ENCODE measurements at regions not wholly inside any gene's neighbourhood (a gene's known extent, or its start where the extent isn't known, plus 50 kb on each side); places are given as distances from the start of the nearest gene placed in this dataset.

DNA sequence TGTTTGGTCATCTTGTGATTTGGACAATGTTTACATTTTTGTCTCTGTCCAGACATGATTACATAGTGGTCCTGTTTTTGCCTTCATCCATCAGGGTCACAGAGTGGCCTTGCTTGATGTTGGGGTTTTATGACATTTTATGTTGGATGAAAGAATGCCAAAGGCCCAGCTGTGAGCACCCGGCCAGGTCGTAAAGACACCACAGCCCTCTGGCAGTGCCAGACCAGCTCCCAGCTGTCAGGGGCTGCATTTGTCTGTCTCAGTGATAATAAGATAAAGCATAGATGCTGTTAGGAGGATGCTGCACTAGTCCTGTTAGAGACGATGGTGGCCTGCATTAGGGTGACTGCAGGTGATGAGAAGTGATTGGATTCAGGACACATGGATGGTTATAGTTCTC lies 117.5 kb downstream of the FAM174B start:
- Histone ChIP-seq H3K27me3 (ENCODE audit: insufficient read depth) (no peaks in the 10 kb centered on the region), H3F3A (replicated peaks; ENCODE audit: low read depth) (no peaks in the 10 kb centered on the region), H3K9me2 (ENCODE audit: insufficient read depth) (peaks cover 5% of the 10 kb centered on the region; the same call in 1 of the 2 replicates), H3K4me1 (ENCODE audit: insufficient read depth) (no peaks in the 10 kb centered on the region), H3K4me2 (no peak overlapping the region), H2AFZ (no peak overlapping the region), H3K27ac (ENCODE audit: low read depth) (no peak overlapping the region), H3K79me2 (replicated peaks; ENCODE audit: insufficient read depth) (no peaks in the 10 kb centered on the region), H4K20me1 (replicated peaks; ENCODE audit: insufficient read depth) (no peaks in the 10 kb centered on the region), H3K4me3 (no peak overlapping the region), H3K36me3 (ENCODE audit: insufficient read depth) (no peaks in the 10 kb centered on the region)
- H3K4me1 Mint-ChIP-seq, result no peaks in the 10 kb centered on the region
- peaks cover 4% of the 10 kb centered on the region for H3K27me3 Mint-ChIP-seq (ENCODE audit: insufficient read depth, low read depth, poor library complexity)
- ATAC-seq (no peak), DNase-seq (ENCODE audit: low spot score) (no peak)
- H3K9me3 Mint-ChIP-seq, result peaks cover 28% of the 10 kb centered on the region
- peaks cover 16% of the 10 kb centered on the region for H3K36me3 Mint-ChIP-seq (ENCODE audit: low read depth)
- no peak overlapping the region for H3K4me3 Mint-ChIP-seq
- TF ChIP-seq, protein P1, sequence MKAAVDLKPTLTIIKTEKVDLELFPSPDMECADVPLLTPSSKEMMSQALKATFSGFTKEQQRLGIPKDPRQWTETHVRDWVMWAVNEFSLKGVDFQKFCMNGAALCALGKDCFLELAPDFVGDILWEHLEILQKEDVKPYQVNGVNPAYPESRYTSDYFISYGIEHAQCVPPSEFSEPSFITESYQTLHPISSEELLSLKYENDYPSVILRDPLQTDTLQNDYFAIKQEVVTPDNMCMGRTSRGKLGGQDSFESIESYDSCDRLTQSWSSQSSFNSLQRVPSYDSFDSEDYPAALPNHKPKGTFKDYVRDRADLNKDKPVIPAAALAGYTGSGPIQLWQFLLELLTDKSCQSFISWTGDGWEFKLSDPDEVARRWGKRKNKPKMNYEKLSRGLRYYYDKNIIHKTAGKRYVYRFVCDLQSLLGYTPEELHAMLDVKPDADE (IDR thresholded peaks at IDR 0.05), result no peak
- no peak for TF ChIP-seq EZH2phosphoT487 (IDR thresholded peaks at IDR 0.05; ENCODE audit: unreplicated experiment)
- TF ChIP-seq POLR2AphosphoS5 (IDR thresholded peaks at IDR 0.05; ENCODE audit: low read depth), result no peak
- TF ChIP-seq ZNF331 (CRISPR knock-in tag; IDR thresholded peaks at IDR 0.05; ENCODE audit: low read depth), result no peak
- TF ChIP-seq, protein P2, sequence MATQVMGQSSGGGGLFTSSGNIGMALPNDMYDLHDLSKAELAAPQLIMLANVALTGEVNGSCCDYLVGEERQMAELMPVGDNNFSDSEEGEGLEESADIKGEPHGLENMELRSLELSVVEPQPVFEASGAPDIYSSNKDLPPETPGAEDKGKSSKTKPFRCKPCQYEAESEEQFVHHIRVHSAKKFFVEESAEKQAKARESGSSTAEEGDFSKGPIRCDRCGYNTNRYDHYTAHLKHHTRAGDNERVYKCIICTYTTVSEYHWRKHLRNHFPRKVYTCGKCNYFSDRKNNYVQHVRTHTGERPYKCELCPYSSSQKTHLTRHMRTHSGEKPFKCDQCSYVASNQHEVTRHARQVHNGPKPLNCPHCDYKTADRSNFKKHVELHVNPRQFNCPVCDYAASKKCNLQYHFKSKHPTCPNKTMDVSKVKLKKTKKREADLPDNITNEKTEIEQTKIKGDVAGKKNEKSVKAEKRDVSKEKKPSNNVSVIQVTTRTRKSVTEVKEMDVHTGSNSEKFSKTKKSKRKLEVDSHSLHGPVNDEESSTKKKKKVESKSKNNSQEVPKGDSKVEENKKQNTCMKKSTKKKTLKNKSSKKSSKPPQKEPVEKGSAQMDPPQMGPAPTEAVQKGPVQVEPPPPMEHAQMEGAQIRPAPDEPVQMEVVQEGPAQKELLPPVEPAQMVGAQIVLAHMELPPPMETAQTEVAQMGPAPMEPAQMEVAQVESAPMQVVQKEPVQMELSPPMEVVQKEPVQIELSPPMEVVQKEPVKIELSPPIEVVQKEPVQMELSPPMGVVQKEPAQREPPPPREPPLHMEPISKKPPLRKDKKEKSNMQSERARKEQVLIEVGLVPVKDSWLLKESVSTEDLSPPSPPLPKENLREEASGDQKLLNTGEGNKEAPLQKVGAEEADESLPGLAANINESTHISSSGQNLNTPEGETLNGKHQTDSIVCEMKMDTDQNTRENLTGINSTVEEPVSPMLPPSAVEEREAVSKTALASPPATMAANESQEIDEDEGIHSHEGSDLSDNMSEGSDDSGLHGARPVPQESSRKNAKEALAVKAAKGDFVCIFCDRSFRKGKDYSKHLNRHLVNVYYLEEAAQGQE (IDR thresholded peaks at IDR 0.05; ENCODE audit: unreplicated experiment), result no peak
- TF ChIP-seq ZNF114 (CRISPR knock-in tag; IDR thresholded peaks at IDR 0.05), result no peak
- TF ChIP-seq STAT1 (IDR thresholded peaks at IDR 0.05; ENCODE audit: unreplicated experiment), result no peak
- TF ChIP-seq EZH2 (IDR thresholded peaks at IDR 0.05; ENCODE audit: low read depth, unreplicated experiment), result no peak
- TF ChIP-seq, protein P3, sequence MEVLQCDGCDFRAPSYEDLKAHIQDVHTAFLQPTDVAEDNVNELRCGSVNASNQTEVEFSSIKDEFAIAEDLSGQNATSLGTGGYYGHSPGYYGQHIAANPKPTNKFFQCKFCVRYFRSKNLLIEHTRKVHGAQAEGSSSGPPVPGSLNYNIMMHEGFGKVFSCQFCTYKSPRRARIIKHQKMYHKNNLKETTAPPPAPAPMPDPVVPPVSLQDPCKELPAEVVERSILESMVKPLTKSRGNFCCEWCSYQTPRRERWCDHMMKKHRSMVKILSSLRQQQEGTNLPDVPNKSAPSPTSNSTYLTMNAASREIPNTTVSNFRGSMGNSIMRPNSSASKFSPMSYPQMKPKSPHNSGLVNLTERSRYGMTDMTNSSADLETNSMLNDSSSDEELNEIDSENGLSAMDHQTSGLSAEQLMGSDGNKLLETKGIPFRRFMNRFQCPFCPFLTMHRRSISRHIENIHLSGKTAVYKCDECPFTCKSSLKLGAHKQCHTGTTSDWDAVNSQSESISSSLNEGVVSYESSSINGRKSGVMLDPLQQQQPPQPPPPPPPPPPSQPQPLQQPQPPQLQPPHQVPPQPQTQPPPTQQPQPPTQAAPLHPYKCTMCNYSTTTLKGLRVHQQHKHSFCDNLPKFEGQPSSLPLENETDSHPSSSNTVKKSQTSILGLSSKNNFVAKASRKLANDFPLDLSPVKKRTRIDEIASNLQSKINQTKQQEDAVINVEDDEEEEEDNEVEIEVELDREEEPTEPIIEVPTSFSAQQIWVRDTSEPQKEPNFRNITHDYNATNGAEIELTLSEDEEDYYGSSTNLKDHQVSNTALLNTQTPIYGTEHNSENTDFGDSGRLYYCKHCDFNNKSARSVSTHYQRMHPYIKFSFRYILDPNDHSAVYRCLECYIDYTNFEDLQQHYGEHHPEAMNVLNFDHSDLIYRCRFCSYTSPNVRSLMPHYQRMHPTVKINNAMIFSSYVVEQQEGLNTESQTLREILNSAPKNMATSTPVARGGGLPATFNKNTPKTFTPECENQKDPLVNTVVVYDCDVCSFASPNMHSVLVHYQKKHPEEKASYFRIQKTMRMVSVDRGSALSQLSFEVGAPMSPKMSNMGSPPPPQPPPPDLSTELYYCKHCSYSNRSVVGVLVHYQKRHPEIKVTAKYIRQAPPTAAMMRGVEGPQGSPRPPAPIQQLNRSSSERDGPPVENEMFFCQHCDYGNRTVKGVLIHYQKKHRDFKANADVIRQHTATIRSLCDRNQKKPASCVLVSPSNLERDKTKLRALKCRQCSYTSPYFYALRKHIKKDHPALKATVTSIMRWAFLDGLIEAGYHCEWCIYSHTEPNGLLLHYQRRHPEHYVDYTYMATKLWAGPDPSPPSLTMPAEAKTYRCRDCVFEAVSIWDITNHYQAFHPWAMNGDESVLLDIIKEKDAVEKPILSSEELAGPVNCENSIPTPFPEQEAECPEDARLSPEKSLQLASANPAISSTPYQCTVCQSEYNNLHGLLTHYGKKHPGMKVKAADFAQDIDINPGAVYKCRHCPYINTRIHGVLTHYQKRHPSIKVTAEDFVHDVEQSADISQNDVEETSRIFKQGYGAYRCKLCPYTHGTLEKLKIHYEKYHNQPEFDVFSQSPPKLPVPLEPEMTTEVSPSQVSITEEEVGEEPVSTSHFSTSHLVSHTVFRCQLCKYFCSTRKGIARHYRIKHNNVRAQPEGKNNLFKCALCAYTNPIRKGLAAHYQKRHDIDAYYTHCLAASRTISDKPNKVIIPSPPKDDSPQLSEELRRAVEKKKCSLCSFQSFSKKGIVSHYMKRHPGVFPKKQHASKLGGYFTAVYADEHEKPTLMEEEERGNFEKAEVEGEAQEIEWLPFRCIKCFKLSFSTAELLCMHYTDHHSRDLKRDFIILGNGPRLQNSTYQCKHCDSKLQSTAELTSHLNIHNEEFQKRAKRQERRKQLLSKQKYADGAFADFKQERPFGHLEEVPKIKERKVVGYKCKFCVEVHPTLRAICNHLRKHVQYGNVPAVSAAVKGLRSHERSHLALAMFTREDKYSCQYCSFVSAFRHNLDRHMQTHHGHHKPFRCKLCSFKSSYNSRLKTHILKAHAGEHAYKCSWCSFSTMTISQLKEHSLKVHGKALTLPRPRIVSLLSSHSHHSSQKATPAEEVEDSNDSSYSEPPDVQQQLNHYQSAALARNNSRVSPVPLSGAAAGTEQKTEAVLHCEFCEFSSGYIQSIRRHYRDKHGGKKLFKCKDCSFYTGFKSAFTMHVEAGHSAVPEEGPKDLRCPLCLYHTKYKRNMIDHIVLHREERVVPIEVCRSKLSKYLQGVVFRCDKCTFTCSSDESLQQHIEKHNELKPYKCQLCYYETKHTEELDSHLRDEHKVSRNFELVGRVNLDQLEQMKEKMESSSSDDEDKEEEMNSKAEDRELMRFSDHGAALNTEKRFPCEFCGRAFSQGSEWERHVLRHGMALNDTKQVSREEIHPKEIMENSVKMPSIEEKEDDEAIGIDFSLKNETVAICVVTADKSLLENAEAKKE (CRISPR knock-in tag; IDR thresholded peaks at IDR 0.05), result no peak
- TF ChIP-seq NANOG (IDR thresholded peaks at IDR 0.05; ENCODE audit: borderline replicate concordance), result no peak
- TF ChIP-seq CREB1 (CRISPR knock-in tag; IDR thresholded peaks at IDR 0.05; ENCODE audit: low read depth), result no peak
- TF ChIP-seq, protein P4, sequence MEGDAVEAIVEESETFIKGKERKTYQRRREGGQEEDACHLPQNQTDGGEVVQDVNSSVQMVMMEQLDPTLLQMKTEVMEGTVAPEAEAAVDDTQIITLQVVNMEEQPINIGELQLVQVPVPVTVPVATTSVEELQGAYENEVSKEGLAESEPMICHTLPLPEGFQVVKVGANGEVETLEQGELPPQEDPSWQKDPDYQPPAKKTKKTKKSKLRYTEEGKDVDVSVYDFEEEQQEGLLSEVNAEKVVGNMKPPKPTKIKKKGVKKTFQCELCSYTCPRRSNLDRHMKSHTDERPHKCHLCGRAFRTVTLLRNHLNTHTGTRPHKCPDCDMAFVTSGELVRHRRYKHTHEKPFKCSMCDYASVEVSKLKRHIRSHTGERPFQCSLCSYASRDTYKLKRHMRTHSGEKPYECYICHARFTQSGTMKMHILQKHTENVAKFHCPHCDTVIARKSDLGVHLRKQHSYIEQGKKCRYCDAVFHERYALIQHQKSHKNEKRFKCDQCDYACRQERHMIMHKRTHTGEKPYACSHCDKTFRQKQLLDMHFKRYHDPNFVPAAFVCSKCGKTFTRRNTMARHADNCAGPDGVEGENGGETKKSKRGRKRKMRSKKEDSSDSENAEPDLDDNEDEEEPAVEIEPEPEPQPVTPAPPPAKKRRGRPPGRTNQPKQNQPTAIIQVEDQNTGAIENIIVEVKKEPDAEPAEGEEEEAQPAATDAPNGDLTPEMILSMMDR (conservative IDR thresholded peaks at IDR 0.05; ENCODE audit: low read depth in 2 of 2), result no peak
- no peak for TF ChIP-seq JUNB (IDR thresholded peaks at IDR 0.05; ENCODE audit: unreplicated experiment)
- H3K27ac Mint-ChIP-seq, result no peak overlapping the region
